GM21576 (cell line): ENCODE measurements at regions not wholly inside any gene's neighbourhood (a gene's known extent, or its start where the extent isn't known, plus 50 kb on each side); places are given as distances from the start of the nearest gene placed in this dataset.
A peak's percentile ranks its signal among the peaks of the same experiment; 100 is the strongest.

ENCODE experiments used
- ATAC-seq: cut with Tn5 transposase; IDR thresholded peaks from one replicate; pipeline ENCODE4 v1.9.1; 2021; ENCODE audit warnings: mild to moderate bottlenecking, moderate library complexity; ENCODE audit not compliant: unreplicated experiment

- no peak for ATAC-seq
Measured at GRCh38 chr2:187920511-187920910, 366.3 kb upstream of the TFPI start.

- no peak for ATAC-seq
Measured at GRCh38 chr2:187922846-187923245, 368.6 kb upstream of the TFPI start.

DNA sequence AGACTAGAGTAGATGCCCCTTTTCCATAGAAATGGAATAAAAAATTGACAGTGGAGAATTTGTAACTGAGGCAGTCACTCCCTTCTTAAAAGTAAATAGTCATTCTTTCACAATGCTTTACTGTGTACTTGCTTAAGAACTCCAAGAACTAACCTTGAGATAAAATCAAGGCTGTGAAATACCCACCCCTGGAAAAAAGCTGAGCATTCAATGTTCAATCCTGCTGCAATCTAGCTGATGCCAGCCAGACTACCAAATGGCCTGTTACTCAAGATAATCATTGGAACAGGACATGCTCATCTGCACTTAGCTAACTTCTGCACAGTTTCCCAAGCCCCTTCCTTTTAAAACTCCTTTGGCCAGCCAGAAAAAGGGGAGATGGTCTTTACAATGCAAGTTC is 367.4 kb upstream of the GULP1 start:
- ATAC-seq: no peak

DNA sequence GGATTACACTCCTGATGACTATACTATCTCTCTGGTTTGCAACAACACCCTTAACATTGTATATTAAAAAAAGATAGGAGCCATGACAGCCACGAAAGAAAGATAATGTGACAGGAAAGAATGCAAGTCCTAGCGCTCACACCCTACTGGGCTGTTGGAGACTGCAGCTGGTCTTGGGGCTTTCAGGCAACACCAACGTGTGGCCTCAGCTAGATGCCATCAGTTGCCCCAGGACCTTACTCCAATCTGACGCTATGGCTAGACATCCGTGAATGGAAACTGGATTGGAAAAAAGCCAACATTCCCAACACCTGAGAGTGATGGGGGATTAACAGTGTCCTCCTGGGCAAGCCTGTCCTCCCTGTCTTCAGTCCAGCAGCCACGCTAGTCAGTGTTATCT is 357.4 kb upstream of the GULP1 start:
- ATAC-seq: no peak

DNA sequence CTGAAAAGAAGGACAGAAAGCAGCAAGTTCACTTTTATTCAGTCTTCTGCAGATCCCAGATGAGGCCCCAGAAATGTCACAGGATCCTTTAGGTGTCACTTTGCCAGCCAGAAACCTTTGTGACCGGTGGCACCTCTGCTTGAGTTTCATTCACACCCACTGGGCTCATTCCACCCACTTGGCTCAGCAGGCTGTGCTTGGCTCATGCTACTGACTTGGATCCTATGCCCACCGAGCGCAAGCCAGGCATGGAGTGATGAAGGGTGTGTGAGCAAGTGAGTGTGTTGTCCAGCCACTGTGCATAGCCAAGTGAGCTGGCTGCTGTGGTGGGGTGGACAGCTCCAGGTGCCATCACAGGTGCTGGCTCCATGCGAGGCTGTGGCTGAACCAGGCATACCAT is 357.0 kb upstream of the GULP1 start:
- no peak for ATAC-seq

- no peak for ATAC-seq
Measured at GRCh38 chr2:187935126-187935525, 356.5 kb upstream of the GULP1 start.

DNA sequence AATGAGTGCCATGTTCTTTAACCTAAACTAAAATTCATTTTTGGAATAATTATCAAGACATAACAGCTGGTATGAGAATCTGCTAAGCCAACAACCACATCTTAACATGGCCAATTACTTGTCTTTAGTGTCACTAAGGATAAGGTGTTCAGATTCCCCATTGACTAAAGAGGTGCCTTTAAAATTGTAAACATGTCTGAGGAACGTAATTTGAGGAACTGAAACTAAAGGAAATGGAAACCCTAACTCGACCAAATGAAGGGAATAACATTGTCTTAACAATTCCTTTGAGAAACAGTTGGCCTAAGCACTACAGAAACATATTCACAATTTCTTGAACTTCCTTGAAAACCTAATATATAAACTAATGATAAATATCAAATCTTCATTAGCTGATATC is 355.4 kb upstream of the GULP1 start:
- ATAC-seq: no peak

GRCh38 chr2:187939180-187939579 is 352.5 kb upstream of the GULP1 start:
- no peak for ATAC-seq

GRCh38 chr2:187942876-187943275 is 348.8 kb upstream of the GULP1 start:
- no peak for ATAC-seq

DNA sequence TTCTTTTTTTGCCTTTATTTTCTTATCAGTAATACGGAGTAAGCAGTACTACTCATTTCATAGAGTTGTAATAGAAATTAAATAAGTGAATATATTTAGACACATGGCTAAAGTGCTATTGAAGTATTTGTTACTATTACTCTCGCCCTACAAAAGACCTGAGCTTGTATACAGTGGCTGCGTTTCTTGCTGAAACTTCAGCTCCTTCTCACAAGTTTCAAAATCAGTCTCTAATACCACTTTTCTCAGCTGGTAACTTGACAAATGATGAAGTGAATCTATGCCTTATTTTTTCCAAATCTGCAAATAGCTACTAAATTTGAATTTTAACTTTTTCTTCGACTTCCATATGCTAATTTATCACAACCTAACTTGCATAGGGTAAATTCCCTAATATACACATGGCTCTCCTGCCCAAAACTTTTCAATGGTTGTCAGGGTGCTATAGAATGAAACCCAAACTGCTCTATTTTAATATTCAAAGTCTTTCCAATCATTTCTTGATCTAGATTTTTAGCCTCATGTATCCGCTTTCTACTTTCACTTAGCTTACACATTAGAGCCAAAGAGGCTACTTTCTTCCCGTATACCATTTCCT is 347.8 kb upstream of the GULP1 start:
- no peak for ATAC-seq

GRCh38 chr2:187949859-187950258 is 341.8 kb upstream of the GULP1 start:
- no peak for ATAC-seq

- ATAC-seq: no peak
Measured at GRCh38 chr2:187951470-187952218, 340.0 kb upstream of the GULP1 start.

DNA sequence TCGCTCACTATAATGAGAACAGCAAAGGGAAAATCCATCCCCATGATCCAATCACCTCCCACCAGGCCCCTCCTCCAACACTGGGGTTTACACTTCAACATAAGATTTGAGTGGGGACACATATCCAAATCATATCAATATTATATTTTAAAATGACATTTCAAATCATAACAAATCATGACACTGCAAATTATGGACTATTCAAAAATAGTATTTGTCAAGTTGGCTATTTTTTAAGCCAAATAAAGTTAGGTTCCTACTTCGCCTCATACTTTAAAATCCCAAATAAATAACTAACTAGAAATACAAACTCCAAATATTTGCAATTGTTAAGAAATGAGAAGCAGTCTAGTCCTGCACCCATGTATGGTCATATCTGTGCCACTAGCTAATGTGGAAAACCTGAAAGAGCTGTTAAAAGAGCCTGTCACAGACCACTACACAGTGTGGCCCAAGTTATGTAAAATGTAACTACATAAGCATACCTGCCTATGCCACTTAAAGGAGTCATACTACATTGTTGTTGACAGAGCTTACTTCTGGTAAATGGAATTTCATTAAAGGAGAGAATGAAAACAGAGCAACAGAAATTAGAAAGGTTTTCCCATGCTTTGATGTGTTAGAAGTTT is 334.7 kb upstream of the GULP1 start:
- ATAC-seq: no peak

GRCh38 chr2:187959821-187960220 is 331.9 kb upstream of the GULP1 start:
- no peak for ATAC-seq

DNA sequence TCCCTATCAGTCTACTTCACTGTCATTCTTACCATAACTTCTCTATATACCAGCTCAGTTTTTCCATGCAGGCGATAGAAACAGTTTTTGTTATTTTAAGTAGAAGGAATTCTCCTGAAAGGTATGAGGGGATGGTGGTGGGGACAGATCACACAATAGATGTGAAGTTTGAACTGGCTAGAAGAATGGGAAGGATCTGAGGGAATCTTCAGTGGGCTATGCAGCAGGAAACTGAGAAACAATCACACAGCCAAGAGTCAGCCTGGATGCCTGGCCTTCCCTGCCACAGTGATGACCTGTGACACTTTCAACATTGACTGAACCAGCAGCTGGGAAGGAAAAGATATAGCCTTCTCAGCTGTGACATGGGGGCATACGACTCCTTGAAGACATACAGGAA is 329.1 kb upstream of the GULP1 start:
- ATAC-seq: no peak

DNA sequence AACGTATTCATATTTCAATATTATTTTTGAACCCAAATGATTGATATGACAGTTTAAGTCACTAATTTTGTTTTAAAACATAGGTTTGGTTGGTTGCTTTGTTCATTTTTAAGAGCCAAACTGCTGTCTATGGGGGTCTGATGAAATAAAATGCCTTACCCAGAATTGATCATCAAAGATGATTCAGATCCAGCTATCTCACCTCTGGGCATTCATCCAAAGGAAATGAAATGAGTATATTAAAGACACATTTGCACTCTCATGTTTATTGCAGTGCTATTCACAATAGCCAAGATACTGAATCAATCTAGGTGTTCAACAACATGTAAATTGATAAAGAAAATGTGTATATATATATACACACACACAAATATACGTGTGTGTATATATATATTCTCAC is 326.9 kb upstream of the GULP1 start:
- no peak for ATAC-seq

- ATAC-seq: no peak
Measured at GRCh38 chr2:187966924-187967323, 324.8 kb upstream of the GULP1 start.

DNA sequence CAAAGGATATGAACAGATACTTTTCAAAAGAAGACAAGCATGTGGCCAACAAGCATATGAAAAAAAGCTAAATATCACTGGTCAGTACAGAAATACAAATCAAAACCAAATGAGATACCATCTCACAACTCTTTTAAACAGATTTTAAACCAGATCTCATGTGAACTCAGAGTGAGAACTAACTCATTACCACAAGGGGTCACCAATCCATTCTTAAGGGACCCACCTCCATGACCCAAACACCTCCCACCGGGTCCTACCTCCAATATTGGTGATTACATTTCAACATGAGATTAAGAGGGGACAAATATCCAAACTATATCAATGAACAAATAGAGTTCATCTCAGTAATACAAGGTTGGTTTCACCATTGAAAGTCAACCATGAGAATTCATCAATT is 319.8 kb upstream of the GULP1 start:
- ATAC-seq: no peak

DNA sequence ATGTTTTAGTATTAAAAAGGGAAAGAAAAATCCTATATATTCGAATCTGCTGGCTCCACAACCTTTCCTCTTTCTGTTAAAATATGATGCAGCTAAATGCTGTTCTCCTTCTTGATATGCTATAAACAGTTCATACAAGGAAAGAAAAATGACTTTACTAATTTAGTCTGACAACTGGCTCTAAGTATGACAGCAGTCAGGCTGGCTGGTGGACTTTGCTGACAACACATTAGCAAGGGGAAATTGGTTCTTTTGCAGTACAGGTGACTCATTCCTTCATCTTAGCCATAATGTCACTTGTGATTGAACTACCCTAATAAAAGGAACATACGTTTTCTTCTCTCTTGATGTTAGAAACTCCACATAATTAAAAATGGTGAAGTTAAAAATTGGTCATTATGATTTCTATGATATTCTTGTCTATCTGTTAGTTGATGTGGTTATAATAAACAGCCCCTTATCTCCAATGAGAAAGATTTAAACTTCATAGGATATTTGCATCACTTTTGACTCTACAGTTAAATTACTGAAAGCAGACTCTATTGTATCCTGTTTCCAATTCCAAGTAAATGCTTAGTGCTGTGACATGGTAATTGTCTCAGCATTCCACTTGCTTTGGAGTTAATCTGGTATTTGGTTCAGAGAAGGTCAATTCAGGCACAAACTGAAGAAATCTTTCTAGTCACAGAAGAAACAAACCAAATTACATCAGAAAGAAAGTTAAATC is 315.3 kb upstream of the GULP1 start:
- ATAC-seq: no peak

GRCh38 chr2:187976986-187977333 is 314.7 kb upstream of the GULP1 start:
- ATAC-seq: no peak

- no peak for ATAC-seq
Measured at GRCh38 chr2:187978356-187978755, 313.3 kb upstream of the GULP1 start.

GRCh38 chr2:187982668-187983067 is 309.0 kb upstream of the GULP1 start:
- ATAC-seq: peak; percentile 94
